Suprapubic skin (tissue), 4 donors: ENCODE measurements at regions not wholly inside any gene's neighbourhood (a gene's known extent, or its start where the extent isn't known, plus 50 kb on each side); places are given as distances from the start of the nearest gene placed in this dataset.

Source experiments
- DNase-seq, 2 donors: peaks; one replicate each; pipeline ENCODE4 v3.0.0-alpha.2; 2019; ENCODE audit warnings: low spot score in 2 of 2
- H3K27ac ChIP-seq: fragments of 200-600 bp; sonication (generic); one replicate; pipeline ENCODE4 v1.5.1; 2019
- H3K27me3 ChIP-seq: fragments of 200-600 bp; sonication (generic); one replicate; pipeline ENCODE4 v1.5.1; 2019
- H3K36me3 ChIP-seq: fragments of 200-600 bp; sonication (generic); one replicate; pipeline ENCODE4 v1.5.1; 2019
- H3K4me1 ChIP-seq: fragments of 200-600 bp; sonication (generic); one replicate; pipeline ENCODE4 v1.5.1; 2019
- H3K4me3 ChIP-seq: fragments of 200-600 bp; sonication (generic); one replicate; pipeline ENCODE4 v1.5.1; 2019; ENCODE audit warnings: mild to moderate bottlenecking
- H3K9me3 ChIP-seq: fragments of 200-600 bp; sonication (generic); one replicate; pipeline ENCODE4 v1.5.1; 2019
- CTCF ChIP-seq, 2 donors: fragments of 200-600 bp in 1 of 2; fragments of 450-650 bp in 1 of 2; sonication (generic) in 1 of 2; IDR thresholded peaks; one replicate each; pipeline ENCODE4 v1.5.1; 2016 to 2019; ENCODE audit warnings: antibody characterized with exemption in 2 of 2, mild to moderate bottlenecking in 1 of 2, moderate library complexity in 1 of 2
- EP300 ChIP-seq: sonication (generic); formaldehyde crosslinking; IDR thresholded peaks from one replicate; pipeline ENCODE4 v1.6.1; 2017; ENCODE audit warnings: antibody characterized with exemption
- POLR2A ChIP-seq, 2 donors: fragments of 450-650 bp; IDR thresholded peaks; one replicate each; pipeline ENCODE4 v1.6.1; 2017; ENCODE audit warnings: antibody characterized with exemption in 2 of 2, mild to moderate bottlenecking in 2 of 2, moderate library complexity in 2 of 2
- POLR2AphosphoS5 ChIP-seq, 3 donors: sonication (generic); formaldehyde crosslinking; IDR thresholded peaks; one replicate each; pipeline ENCODE4 v1.6.1; 2017; ENCODE audit warnings: antibody characterized with exemption in 3 of 3
- whole genome bisulfite sequencing: methylation state at CpG from one replicate; pipeline ENCODE4 v1.1.5; 2018; 5-methylcytosine and 5-hydroxymethylcytosine counted together

GRCh38 chr15:47410247-47410646 is 307.1 kb upstream of the SEMA6D start:
- DNase-seq, result no peak
- WGBS, result 73% methylated on average over 3 of the region's 3 CpGs
- TF ChIP-seq POLR2A (IDR thresholded peaks at IDR 0.05), result no peak
- no peak for TF ChIP-seq EP300
- TF ChIP-seq CTCF (IDR thresholded peaks at IDR 0.05), result no peak
- no peak for TF ChIP-seq POLR2AphosphoS5 (IDR thresholded peaks at IDR 0.05)
- Histone ChIP-seq H3K36me3 (no peaks in the 10 kb centered on the region), H3K9me3 (no peaks in the 10 kb centered on the region), H3K27me3 (no peaks in the 10 kb centered on the region), H3K4me1 (no peaks in the 10 kb centered on the region), H3K27ac (no peak overlapping the region), H3K4me3 (no peak overlapping the region)

DNA sequence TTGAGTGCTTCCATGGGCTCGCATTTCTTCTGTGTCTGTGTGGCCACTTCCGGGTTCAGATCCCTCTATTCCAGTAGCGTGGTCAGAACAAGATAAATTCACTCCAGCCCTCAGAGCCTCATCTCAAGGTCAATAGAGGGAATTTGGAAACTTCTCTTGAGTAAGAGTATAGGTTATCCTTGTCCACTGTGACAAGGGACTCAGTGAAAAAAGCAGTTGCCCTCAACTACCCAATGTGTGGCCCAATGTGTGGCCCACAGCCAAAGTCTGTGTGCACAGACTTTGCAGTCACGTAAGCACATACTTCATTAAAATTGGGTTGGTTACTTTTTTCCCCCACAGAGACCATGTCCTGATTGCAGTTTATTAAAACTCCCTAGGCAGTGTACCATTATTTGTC is 305.6 kb upstream of the SEMA6D start:
- TF ChIP-seq POLR2AphosphoS5 (IDR thresholded peaks at IDR 0.05) (no peak), CTCF (IDR thresholded peaks at IDR 0.05) (no peak), EP300 (no peak), POLR2A (IDR thresholded peaks at IDR 0.05) (no peak)
- no peaks in the 10 kb centered on the region for H3K36me3 ChIP-seq
- WGBS, result 96% methylated on average over 4 of the region's 4 CpGs
- no peak for DNase-seq
- H3K9me3 ChIP-seq, result no peaks in the 10 kb centered on the region
- no peak overlapping the region for H3K4me3 ChIP-seq
- no peaks in the 10 kb centered on the region for H3K27me3 ChIP-seq
- H3K4me1 ChIP-seq, result no peaks in the 10 kb centered on the region
- H3K27ac ChIP-seq, result no peak overlapping the region

GRCh38 chr15:47412136-47412535 is 305.2 kb upstream of the SEMA6D start:
- Histone ChIP-seq H3K4me3 (no peak overlapping the region), H3K9me3 (no peaks in the 10 kb centered on the region), H3K36me3 (no peaks in the 10 kb centered on the region), H3K4me1 (no peaks in the 10 kb centered on the region), H3K27ac (no peak overlapping the region), H3K27me3 (no peaks in the 10 kb centered on the region)
- no peak for TF ChIP-seq CTCF (IDR thresholded peaks at IDR 0.05)
- TF ChIP-seq POLR2AphosphoS5 (IDR thresholded peaks at IDR 0.05), result no peak
- TF ChIP-seq POLR2A (IDR thresholded peaks at IDR 0.05), result no peak
- no peak for TF ChIP-seq EP300
- no peak for DNase-seq
- 49% methylated on average over 3 of the region's 3 CpGs for WGBS

DNA sequence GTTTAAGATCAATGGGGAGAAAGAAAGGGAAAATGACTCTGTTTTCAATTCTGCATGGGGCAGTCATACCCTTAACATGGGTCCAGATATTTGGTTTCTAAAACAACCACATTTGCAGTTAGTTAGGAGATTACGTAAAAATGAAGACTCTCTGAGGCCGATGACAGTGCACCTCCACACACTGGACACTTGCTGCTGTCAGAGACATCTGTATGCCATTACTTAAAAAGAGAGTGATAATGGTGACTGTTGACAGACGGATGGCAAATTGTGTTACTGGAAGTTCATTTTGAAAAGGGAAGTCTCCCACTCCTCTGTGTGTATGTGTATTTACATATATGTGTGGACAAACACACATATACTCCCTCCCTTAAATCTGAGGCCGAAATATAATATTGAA is 304.5 kb upstream of the SEMA6D start:
- H3K27ac ChIP-seq, result no peak overlapping the region
- no peaks in the 10 kb centered on the region for H3K9me3 ChIP-seq
- 84% methylated on average over 4 of the region's 4 CpGs for WGBS
- TF ChIP-seq EP300 (no peak), POLR2A (IDR thresholded peaks at IDR 0.05) (no peak), CTCF (IDR thresholded peaks at IDR 0.05) (no peak), POLR2AphosphoS5 (IDR thresholded peaks at IDR 0.05) (no peak)
- no peak overlapping the region for H3K4me3 ChIP-seq
- H3K27me3 ChIP-seq, result no peaks in the 10 kb centered on the region
- no peak for DNase-seq
- no peaks in the 10 kb centered on the region for H3K36me3 ChIP-seq
- H3K4me1 ChIP-seq, result no peaks in the 10 kb centered on the region

DNA sequence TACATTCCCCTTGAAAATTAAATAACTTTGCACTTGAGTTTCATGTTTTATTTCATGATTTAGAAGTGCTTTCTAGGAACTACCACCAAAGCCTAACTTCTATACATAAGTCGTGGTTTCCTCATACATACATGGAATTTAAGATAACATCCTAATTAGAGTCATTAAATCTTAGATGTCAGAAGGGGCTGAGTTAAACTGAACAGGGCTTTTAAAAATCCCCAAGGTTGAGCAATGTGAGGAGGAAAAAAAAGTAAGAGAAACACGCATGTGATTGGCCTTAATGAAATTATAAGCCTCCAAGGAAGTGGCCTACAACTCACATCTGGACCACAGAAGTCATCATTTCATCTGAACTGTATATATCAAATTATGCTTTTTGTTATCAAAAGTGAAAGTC is 303.1 kb upstream of the SEMA6D start:
- TF ChIP-seq POLR2A (IDR thresholded peaks at IDR 0.05) (no peak), POLR2AphosphoS5 (IDR thresholded peaks at IDR 0.05) (no peak), CTCF (IDR thresholded peaks at IDR 0.05) (no peak)
- no peak for DNase-seq
- 67% methylated on average over 2 of the region's 2 CpGs for WGBS
- no peaks in the 10 kb centered on the region for H3K27me3 ChIP-seq
- no peaks in the 10 kb centered on the region for H3K36me3 ChIP-seq
- no peaks in the 10 kb centered on the region for H3K4me1 ChIP-seq
- no peak overlapping the region for H3K4me3 ChIP-seq
- H3K9me3 ChIP-seq, result no peaks in the 10 kb centered on the region
- H3K27ac ChIP-seq, result no peak overlapping the region
